Ecto neural progenitor cell (in vitro differentiated cells): ENCODE measurements at regions not wholly inside any gene's neighbourhood (a gene's known extent, or its start where the extent isn't known, plus 50 kb on each side); places are given as distances from the start of the nearest gene placed in this dataset.

Source experiments
- DNase-seq: peaks from one replicate; pipeline ENCODE4 v3.0.0-alpha.2; 2018; ENCODE audit warnings: low spot score

GRCh38 chr19:32251634-32252332 lies 93.6 kb upstream of the ZNF507 start:
- no peak for DNase-seq

GRCh38 chr19:32252333-32252669 lies 93.1 kb upstream of the ZNF507 start:
- DNase-seq: no peak

GRCh38 chr19:32253683-32254508 lies 91.5 kb upstream of the ZNF507 start:
- no peak for DNase-seq

- DNase-seq: no peak
Measured at GRCh38 chr19:32254509-32254890, 90.9 kb upstream of the ZNF507 start.

GRCh38 chr19:32255536-32256295 lies 89.7 kb upstream of the ZNF507 start:
- no peak for DNase-seq

- DNase-seq: no peak
Measured at GRCh38 chr19:32256341-32256975, 89.0 kb upstream of the ZNF507 start.

- DNase-seq: no peak
Measured at GRCh38 chr19:32257326-32258073, 87.9 kb upstream of the ZNF507 start.

GRCh38 chr19:32258167-32258566 lies 87.2 kb upstream of the ZNF507 start:
- no peak for DNase-seq

GRCh38 chr19:32264568-32264967 lies 80.8 kb upstream of the ZNF507 start:
- DNase-seq: no peak

- DNase-seq: no peak
Measured at GRCh38 chr19:32265995-32266394, 79.4 kb upstream of the ZNF507 start.

- no peak for DNase-seq
Measured at GRCh38 chr19:32266460-32266859, 79.0 kb upstream of the ZNF507 start.

- no peak for DNase-seq
Measured at GRCh38 chr19:32268381-32268780, 77.0 kb upstream of the ZNF507 start.

- no peak for DNase-seq
Measured at GRCh38 chr19:32269831-32270230, 75.6 kb upstream of the ZNF507 start.

GRCh38 chr19:32273483-32273882 lies 71.9 kb upstream of the ZNF507 start:
- DNase-seq: no peak

- no peak for DNase-seq
Measured at GRCh38 chr19:32287086-32287485, 58.3 kb upstream of the ZNF507 start.

- DNase-seq: peak; percentile 81
Measured at GRCh38 chr19:32287811-32288227, 57.6 kb upstream of the ZNF507 start.

GRCh38 chr19:32289566-32290210 lies 55.7 kb upstream of the ZNF507 start:
- DNase-seq: no peak

GRCh38 chr19:32291876-32292275 lies 53.5 kb upstream of the ZNF507 start:
- no peak for DNase-seq

GRCh38 chr19:32294871-32295438 lies 50.5 kb upstream of the ZNF507 start:
- DNase-seq: no peak
